ENCODE measurements at regions not wholly inside any gene's neighbourhood (a gene's known extent, or its start where the extent isn't known, plus 50 kb on each side); places are given as distances from the start of the nearest gene placed in this dataset.

- Histone ChIP-seq H3K4me2 (ENCODE audit: extremely low read depth, insufficient read depth, low read length) (no peak overlapping the region), H3K27ac (ENCODE audit: insufficient read depth, low read length) (no peak overlapping the region), H3K79me2 (ENCODE audit: control insufficient read depth, insufficient read depth, low read length) (no peaks in the 10 kb centered on the region), H3K27me3 (ENCODE audit: control insufficient read depth, insufficient read depth, low read length) (no peaks in the 10 kb centered on the region), H2AFZ (ENCODE audit: low read length) (no peak overlapping the region), H4K20me1 (ENCODE audit: control insufficient read depth, extremely low read depth, insufficient read depth, low read length) (no peaks in the 10 kb centered on the region), H3K9ac (ENCODE audit: insufficient read depth, low read length) (no peak overlapping the region), H3K36me3 (ENCODE audit: control insufficient read depth, insufficient read depth, low read length) (no peaks in the 10 kb centered on the region), H3K4me3 (replicated peaks in 1 of 4; ENCODE audit: control extremely low read depth in 1 of 4, insufficient read depth in 1 of 4, low read depth in 3 of 4, low read length in 4 of 4) (no peak overlapping the region), H3K4me1 (ENCODE audit: control insufficient read depth, extremely low read depth, insufficient read depth, low read length) (peaks cover 2% of the 10 kb centered on the region), H3K9me3 (ENCODE audit: control insufficient read depth, insufficient read depth, low read depth, low read length) (no peaks in the 10 kb centered on the region)
- peak; percentile 50 to 92 for DNase-seq (ENCODE audit: low read depth in 2 of 2)
- TF ChIP-seq EZH2 (IDR thresholded peaks at IDR 0.05; ENCODE audit: low read length, missing control alignments) (no peak), CTCF (conservative IDR thresholded peaks at IDR 0.05 in 1 of 2, IDR thresholded peaks at IDR 0.05 in 1 of 2; ENCODE audit: low read depth in 1 of 2, low read length in 2 of 2) (no peak)
Observed at GRCh38 chr5:54889826-54890225, 95.6 kb downstream of the ESM1 start.

- Histone ChIP-seq H3K79me2 (ENCODE audit: control insufficient read depth, insufficient read depth, low read length) (no peaks in the 10 kb centered on the region), H3K4me3 (replicated peaks in 1 of 4; ENCODE audit: control extremely low read depth in 1 of 4, insufficient read depth in 1 of 4, low read depth in 3 of 4, low read length in 4 of 4) (no peak overlapping the region), H3K9me3 (ENCODE audit: control insufficient read depth, insufficient read depth, low read depth, low read length) (no peaks in the 10 kb centered on the region), H3K4me1 (ENCODE audit: control insufficient read depth, extremely low read depth, insufficient read depth, low read length) (peaks cover 6% of the 10 kb centered on the region), H3K9ac (ENCODE audit: insufficient read depth, low read length) (no peak overlapping the region), H4K20me1 (ENCODE audit: control insufficient read depth, extremely low read depth, insufficient read depth, low read length) (no peaks in the 10 kb centered on the region), H3K4me2 (ENCODE audit: extremely low read depth, insufficient read depth, low read length) (no peak overlapping the region), H3K36me3 (ENCODE audit: control insufficient read depth, insufficient read depth, low read length) (no peaks in the 10 kb centered on the region), H3K27me3 (ENCODE audit: control insufficient read depth, insufficient read depth, low read length) (peaks cover 2% of the 10 kb centered on the region), H2AFZ (ENCODE audit: low read length) (no peak overlapping the region), H3K27ac (ENCODE audit: insufficient read depth, low read length) (no peak overlapping the region)
- DNase-seq (ENCODE audit: low read depth in 2 of 2): no peak
- TF ChIP-seq EZH2 (IDR thresholded peaks at IDR 0.05; ENCODE audit: low read length, missing control alignments) (no peak), CTCF (conservative IDR thresholded peaks at IDR 0.05 in 1 of 2, IDR thresholded peaks at IDR 0.05 in 1 of 2; ENCODE audit: low read depth in 1 of 2, low read length in 2 of 2) (no peak)
Observed at GRCh38 chr5:54887663-54888062, 97.7 kb downstream of the ESM1 start.

- H3K9me3 ChIP-seq (ENCODE audit: control insufficient read depth, insufficient read depth, low read depth, low read length): no peaks in the 10 kb centered on the region
- H2AFZ ChIP-seq (ENCODE audit: low read length): no peak overlapping the region
- H3K36me3 ChIP-seq (ENCODE audit: control insufficient read depth, insufficient read depth, low read length): no peaks in the 10 kb centered on the region
- H3K4me1 ChIP-seq (ENCODE audit: control insufficient read depth, extremely low read depth, insufficient read depth, low read length): peaks cover 6% of the 10 kb centered on the region
- no peaks in the 10 kb centered on the region for H3K79me2 ChIP-seq (ENCODE audit: control insufficient read depth, insufficient read depth, low read length)
- H3K27ac ChIP-seq (ENCODE audit: insufficient read depth, low read length): no peak overlapping the region
- TF ChIP-seq EZH2 (IDR thresholded peaks at IDR 0.05; ENCODE audit: low read length, missing control alignments) (no peak), CTCF (conservative IDR thresholded peaks at IDR 0.05 in 1 of 2, IDR thresholded peaks at IDR 0.05 in 1 of 2; ENCODE audit: low read depth in 1 of 2, low read length in 2 of 2) (no peak)
- no peak for DNase-seq (ENCODE audit: low read depth in 2 of 2)
- no peak overlapping the region for H3K4me2 ChIP-seq (ENCODE audit: extremely low read depth, insufficient read depth, low read length)
- no peak overlapping the region for H3K9ac ChIP-seq (ENCODE audit: insufficient read depth, low read length)
- H3K4me3 ChIP-seq (replicated peaks in 1 of 4; ENCODE audit: control extremely low read depth in 1 of 4, insufficient read depth in 1 of 4, low read depth in 3 of 4, low read length in 4 of 4): no peak overlapping the region
- peaks cover 2% of the 10 kb centered on the region for H3K27me3 ChIP-seq (ENCODE audit: control insufficient read depth, insufficient read depth, low read length)
- H4K20me1 ChIP-seq (ENCODE audit: control insufficient read depth, extremely low read depth, insufficient read depth, low read length): no peaks in the 10 kb centered on the region
Observed at GRCh38 chr5:54886866-54887265, 98.5 kb downstream of the ESM1 start.
